Progenitor cell of endocrine pancreas (in vitro differentiated cells): ENCODE measurements at regions not wholly inside any gene's neighbourhood (a gene's known extent, or its start where the extent isn't known, plus 50 kb on each side); places are given as distances from the start of the nearest gene placed in this dataset.
A peak's percentile ranks its signal among the peaks of the same experiment; 100 is the strongest.

Experiments
- DNase-seq: peaks from one replicate; pipeline ENCODE4 v3.0.0; 2021; ENCODE audit warnings: low spot score; ENCODE audit not compliant: unreplicated experiment
- H3K27ac Mint-ChIP-seq: 2 replicates; pipeline ENCODE4 v1.8.0; 2021; ENCODE audit warnings: mild to moderate bottlenecking, moderate library complexity, mixed read lengths
- H3K27me3 Mint-ChIP-seq: 2 replicates; pipeline ENCODE4 v1.8.0; 2021; ENCODE audit warnings: mixed read lengths
- H3K36me3 Mint-ChIP-seq: 2 replicates; pipeline ENCODE4 v1.8.0; 2022; ENCODE audit warnings: mixed read lengths; ENCODE audit not compliant: insufficient read depth
- H3K4me1 Mint-ChIP-seq: 2 replicates; pipeline ENCODE4 v1.8.0; 2021; ENCODE audit warnings: low read depth, mixed read lengths
- H3K4me3 Mint-ChIP-seq: 2 replicates; pipeline ENCODE4 v1.8.0; 2021; ENCODE audit warnings: low read depth, mild to moderate bottlenecking, moderate library complexity, mixed read lengths
- H3K9me3 Mint-ChIP-seq: 2 replicates; pipeline ENCODE4 v1.8.0; 2021; ENCODE audit warnings: low read depth, mixed read lengths
- CTCF ChIP-seq: fragments of 200-600 bp; sonication (generic); IDR thresholded peaks from one replicate; pipeline ENCODE4 v1.5.0; 2021; ENCODE audit warnings: antibody characterized with exemption, mild to moderate bottlenecking; ENCODE audit not compliant: unreplicated experiment

- Mint-ChIP-seq H3K27ac (no peak overlapping the region), H3K4me3 (no peak overlapping the region), H3K36me3 (no peaks in the 10 kb centered on the region), H3K9me3 (peaks cover 3% of the 10 kb centered on the region), H3K4me1 (peaks cover 14% of the 10 kb centered on the region), H3K27me3 (no peaks in the 10 kb centered on the region)
- no peak for DNase-seq
- no peak for TF ChIP-seq CTCF
Measured at GRCh38 chr11:122360875-122361274, 244.9 kb upstream of the BLID start.

GRCh38 chr11:122359081-122359571 lies 243.1 kb upstream of the BLID start:
- Mint-ChIP-seq H3K27me3 (no peaks in the 10 kb centered on the region), H3K36me3 (peaks cover 2% of the 10 kb centered on the region), H3K4me3 (peak overlapping the region; percentile 45), H3K27ac (peak overlapping the region; percentile 71), H3K4me1 (peaks cover 10% of the 10 kb centered on the region), H3K9me3 (peaks cover 8% of the 10 kb centered on the region)
- no peak for DNase-seq
- TF ChIP-seq CTCF = no peak

GRCh38 chr11:122358292-122358691 lies 242.3 kb upstream of the BLID start:
- DNase-seq = no peak
- Mint-ChIP-seq H3K4me3 (no peak overlapping the region), H3K4me1 (peaks cover 10% of the 10 kb centered on the region), H3K9me3 (peaks cover 8% of the 10 kb centered on the region), H3K36me3 (peaks cover 2% of the 10 kb centered on the region), H3K27me3 (no peaks in the 10 kb centered on the region), H3K27ac (no peak overlapping the region)
- no peak for TF ChIP-seq CTCF

- H3K4me1 Mint-ChIP-seq = peaks cover 10% of the 10 kb centered on the region
Measured at GRCh38 chr11:122355968-122356367, 240.0 kb upstream of the BLID start.

GRCh38 chr11:122354025-122354697 lies 238.1 kb upstream of the BLID start:
- no peak overlapping the region for H3K4me3 Mint-ChIP-seq
- DNase-seq = no peak
- H3K36me3 Mint-ChIP-seq = peaks cover 2% of the 10 kb centered on the region
- H3K27ac Mint-ChIP-seq = peak overlapping the region; percentile 17
- peaks cover 16% of the 10 kb centered on the region for H3K9me3 Mint-ChIP-seq
- no peaks in the 10 kb centered on the region for H3K27me3 Mint-ChIP-seq
- peaks cover 6% of the 10 kb centered on the region for H3K4me1 Mint-ChIP-seq
- no peak for TF ChIP-seq CTCF

More at GRCh38 chr11:122355968-122356367, 240.0 kb upstream of the BLID start:
- no peaks in the 10 kb centered on the region for H3K27me3 Mint-ChIP-seq
- TF ChIP-seq CTCF = no peak
- no peak overlapping the region for H3K27ac Mint-ChIP-seq
- peaks cover 2% of the 10 kb centered on the region for H3K36me3 Mint-ChIP-seq
- no peak for DNase-seq
- H3K9me3 Mint-ChIP-seq = peaks cover 18% of the 10 kb centered on the region
- no peak overlapping the region for H3K4me3 Mint-ChIP-seq
